NCI-H1092 (cell line): ENCODE measurements at regions not wholly inside any gene's neighbourhood (a gene's known extent, or its start where the extent isn't known, plus 50 kb on each side); places are given as distances from the start of the nearest gene placed in this dataset.
A peak's percentile ranks its signal among the peaks of the same experiment; 100 is the strongest.

Experiments used
- DNase-seq: peaks from one replicate; lab custom pipeline; 2025; lab: John Stamatoyannopoulos, UW

DNA sequence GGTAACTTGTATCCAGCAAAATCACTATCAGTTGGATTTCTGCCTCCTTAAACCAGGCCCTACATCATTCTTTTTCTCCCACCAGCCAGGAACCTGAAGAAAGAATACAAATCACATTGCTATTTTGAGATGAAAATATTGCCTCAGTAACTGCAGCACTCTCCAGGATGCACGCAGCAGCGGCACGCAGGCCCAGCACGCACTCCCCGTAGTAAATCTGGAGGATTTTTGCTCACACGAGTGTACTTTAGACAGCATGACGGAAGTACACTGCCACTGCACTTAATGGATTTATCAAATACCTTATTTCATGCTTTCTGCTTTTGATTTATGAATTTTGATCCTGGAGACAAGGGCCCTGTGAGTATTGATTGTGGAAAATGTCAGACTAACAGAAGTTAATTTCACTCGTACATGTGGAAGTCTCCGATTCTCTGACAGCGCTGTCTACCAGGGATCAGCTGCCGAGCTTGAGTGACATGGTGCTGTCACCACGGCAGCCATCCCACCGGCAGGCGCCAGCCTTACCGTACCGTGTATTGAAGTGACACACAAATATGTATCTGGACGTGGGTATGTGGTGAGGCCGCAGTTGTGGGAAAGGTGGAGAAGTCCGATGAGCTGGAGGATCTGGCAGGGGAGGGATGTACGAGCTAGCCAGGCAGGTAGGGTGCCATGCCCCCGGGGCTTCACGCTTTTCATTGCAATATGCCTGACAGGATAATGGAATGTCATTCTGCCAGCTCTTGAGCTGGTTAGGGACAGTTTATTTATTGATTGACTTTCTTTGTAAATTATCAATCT, 863.7 kb downstream of the GALR1 start:
- no peak for DNase-seq

DNA sequence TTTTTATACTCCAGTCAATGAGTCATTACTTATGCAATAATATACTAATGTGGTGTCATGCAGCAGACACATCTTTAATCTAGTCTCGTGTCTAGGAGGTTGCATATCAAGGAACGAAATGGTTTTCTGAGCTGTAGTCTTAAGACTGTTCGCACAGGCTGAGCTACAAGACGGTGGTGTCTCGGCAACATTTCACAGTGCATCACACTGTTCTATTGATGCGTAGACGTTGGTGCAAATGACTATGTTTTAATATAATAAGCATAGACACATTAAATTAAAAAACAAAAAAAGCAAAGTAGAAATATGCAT, 864.2 kb downstream of the GALR1 start:
- DNase-seq, result no peak

DNA sequence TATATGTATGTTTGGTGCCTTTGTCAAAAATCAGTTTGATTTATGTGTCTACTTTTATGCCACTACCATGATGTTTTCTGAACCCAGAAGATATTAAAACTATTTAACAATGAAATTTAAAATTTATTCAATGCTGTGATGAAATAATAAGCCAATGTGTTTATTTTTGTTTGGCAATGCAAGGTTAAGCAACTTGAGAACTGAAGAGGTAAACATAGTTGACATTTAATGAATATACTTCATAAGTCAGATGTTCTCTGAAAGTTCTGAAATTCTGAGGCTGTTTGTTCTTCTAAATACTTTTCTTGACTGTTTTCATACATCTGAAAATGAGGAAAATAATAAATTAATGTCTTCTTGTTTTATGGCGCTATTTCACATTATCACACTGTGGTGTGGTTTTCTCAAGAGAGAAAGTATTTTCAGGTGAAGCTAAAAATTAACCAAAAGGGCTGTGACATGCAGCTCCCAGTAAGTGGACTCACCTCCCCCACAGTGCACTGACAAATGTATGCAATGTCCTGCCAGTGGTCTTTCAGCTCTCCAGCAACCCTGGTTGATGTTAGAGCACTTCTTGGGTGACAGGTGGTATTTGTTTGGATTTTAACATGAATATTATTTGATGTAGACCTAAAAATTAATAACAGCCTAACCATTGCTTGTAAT, 863.6 kb upstream of the SALL3 start:
- DNase-seq, result no peak

DNA sequence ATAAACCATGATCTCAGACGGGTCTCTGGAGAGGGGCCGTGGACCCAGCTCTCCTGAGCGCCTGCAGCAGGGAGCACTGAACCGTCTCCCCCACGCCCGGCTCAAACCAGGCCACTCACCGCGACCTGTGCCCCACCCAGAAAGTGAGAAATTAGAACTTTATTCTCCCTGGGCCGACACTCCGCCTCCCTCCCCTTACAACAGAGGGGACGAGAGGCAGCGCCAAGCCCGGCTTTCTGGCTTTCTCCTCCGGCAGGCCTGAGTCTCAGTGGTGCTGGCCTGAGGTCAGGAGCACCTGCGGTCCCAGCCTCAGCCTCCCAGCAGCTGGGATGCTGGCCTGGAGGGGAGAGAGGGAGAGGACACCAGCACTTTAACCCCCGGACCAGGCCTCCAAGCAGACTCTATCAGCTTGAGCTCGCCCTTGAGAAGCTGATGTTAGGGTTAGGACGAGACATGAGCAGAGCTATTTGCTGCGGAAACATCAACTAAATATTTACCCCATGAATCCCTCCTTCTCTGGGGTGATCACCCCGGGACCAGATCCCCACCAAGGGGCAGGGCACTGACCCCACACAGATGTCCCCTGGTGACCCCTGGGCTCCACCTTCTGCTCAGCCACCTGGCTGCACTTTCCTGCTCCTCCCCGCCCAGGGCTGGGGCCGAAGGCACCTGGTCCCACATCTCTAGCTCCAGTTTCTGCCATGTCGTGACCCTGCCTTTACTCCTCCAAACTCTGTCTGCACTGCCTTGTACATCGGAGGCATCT, 856.3 kb upstream of the SALL3 start:
- no peak for DNase-seq

DNA sequence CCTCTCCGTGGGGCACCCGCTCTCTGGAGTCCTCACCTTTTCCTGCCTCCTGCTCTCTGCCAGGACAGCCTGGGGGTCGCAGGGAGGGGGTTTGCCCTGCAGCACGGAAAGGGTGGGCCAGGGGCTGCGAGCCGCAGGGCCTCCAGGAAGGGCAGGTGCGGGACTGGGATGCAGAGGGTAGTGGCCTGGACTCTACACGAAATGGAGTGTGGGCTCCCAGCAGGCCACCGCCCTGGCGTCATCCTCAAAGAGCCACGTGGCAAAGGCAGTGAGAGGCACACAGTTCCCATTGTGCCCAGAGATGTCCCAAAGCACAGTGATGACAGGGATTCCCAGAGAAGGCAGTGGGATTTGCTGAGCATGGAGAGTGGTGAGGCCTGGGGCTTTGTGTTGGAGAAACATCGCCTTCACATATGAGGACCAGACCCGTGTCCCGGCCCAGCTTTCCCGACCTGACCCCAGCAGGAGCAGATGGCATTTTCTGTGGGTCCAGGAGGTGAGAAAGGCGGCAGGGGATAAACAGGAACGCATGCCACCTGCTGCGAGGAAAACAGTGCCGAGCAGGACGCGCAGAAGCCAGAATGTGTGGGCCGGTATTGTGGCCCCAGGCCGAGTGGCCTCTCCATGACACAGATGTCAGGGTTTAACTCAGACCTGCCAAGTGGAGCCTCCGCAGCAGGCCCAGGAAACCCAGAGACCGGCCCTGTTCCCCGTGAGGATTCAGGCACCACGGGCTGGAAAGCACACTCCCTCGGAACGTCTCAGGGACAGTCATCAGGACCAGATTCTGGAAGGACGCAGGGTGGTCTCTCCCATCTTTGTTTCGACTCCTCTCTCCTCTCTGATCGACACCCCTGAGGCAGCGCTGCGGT, 855.5 kb upstream of the SALL3 start:
- DNase-seq, result no peak

DNA sequence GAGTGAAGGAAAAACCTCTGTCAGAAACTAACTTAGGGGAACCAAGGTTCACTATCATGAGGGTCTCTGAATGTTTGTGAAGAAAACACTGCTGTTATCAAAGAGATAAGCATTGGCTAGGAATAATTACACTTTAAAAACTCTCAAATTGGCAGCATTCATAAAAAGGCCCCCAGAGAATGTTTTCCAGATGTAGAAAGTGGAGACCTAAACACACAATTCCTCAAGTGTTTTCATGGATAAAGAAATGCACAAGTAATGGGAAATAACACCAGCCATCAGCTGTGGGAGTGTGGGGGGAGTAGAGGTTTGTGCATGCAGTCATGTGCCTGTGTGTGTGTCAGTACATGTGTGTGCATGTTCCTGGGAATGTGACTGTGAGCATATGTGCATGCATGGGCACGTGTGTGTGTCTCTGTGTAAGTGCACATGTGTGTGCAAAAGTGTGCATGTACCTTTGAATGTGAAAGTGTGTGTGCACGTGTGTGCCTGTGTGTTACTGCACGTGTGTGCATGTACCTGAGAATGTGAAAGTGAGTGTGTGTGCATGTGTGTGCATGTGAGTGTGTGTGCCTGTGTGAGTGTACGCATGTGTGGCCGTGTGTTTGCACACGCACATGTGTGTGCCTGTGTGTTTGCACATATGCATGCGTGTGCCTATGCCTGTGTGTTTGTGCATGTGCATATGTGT, 854.3 kb upstream of the SALL3 start:
- no peak for DNase-seq

DNA sequence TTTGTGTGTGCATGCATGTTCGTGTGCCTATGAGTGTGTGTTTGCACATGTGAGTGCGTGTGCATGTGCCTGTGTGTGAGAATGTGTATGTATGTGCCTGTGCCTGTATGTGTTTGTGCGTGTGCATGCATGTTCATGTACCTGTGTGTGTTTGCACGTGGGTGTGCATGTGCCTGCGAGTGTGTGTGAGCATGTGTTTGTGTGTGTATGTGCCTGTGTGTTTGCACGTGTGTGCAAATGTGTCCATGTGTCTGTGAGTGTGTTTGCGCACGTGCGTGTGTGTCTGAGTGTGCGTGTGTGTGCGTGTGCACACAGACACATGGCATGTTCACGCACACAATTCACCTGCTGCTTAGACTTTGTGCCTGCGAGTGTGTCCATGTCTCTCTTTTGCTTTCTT, 853.5 kb upstream of the SALL3 start:
- no peak for DNase-seq

DNA sequence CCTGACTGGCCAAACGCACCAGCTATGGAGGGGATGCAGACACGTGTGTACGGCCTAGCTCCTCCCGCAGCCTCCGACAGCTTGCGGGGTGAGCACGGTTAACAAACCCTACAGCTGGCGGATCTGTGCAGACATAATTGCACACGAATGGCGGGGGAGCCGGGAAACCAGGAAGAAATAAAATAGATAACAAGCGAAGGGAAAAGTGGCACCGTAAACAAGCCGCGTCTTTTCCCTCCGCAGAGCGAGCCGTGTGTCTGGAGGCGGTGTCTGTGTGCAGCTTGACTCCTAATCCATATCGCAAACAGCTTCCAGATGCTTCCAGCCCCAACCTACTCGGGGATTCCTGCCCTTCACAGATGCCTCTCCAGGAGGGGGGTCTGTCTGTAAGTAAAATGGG, 853.1 kb upstream of the SALL3 start:
- DNase-seq, result no peak

DNA sequence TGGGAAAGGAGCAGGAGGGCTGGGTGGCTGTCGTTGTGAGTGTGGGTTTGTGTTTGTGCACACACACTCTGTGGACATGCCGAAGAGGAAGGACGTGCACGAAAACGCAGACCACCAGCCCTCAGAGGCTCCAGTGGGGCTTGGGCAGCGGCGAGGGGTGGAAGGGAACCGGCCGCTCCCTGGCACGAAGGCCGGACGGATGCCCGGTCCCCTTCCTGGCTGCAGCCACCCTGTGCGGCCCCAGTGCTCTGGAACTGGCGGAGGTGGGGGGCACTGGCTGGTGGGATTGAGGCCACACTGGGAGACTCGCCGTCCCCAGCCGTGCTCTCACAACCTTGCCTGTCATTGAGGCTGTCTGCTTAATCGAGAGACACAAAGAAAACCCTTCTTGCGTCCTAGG, 852.6 kb upstream of the SALL3 start:
- DNase-seq, result no peak

DNA sequence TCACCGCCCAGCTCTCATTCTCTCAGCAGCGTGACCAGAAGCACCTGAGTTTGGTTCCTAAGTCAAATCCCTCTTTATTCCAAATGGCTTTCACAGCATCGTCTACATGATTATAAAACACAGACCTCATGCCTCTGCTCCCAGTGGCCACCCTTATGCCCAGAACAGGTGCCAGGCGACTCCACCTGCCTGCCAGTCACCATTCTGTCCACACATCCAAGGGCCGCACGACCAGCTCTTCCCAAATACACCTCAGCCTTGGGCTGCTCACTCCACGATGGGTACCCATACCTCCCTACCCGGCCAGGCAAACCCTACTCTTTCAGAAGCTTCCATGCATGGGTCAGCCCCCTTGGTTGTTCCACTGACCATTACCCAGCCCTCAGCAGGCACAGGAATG, 851.6 kb upstream of the SALL3 start:
- no peak for DNase-seq

DNA sequence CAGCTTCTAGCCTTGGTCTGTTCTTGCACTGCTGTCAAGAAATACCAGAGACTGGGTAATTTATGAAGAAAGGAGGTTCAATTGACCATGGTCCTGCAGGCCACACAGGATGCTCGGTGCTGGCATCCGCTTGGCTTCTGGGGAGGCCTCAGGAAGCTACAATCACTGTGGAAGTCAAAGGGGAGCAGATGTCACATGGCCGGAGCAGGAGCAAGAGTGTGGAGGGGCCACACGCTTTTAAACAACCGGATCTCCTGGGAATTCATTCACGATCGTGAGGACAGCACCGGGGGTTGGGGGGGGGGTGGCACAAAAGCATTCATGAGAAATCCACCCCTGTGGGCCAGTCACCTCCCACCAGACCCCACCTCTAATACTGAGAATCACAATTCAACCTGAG, 850.4 kb upstream of the SALL3 start:
- DNase-seq, result no peak

DNA sequence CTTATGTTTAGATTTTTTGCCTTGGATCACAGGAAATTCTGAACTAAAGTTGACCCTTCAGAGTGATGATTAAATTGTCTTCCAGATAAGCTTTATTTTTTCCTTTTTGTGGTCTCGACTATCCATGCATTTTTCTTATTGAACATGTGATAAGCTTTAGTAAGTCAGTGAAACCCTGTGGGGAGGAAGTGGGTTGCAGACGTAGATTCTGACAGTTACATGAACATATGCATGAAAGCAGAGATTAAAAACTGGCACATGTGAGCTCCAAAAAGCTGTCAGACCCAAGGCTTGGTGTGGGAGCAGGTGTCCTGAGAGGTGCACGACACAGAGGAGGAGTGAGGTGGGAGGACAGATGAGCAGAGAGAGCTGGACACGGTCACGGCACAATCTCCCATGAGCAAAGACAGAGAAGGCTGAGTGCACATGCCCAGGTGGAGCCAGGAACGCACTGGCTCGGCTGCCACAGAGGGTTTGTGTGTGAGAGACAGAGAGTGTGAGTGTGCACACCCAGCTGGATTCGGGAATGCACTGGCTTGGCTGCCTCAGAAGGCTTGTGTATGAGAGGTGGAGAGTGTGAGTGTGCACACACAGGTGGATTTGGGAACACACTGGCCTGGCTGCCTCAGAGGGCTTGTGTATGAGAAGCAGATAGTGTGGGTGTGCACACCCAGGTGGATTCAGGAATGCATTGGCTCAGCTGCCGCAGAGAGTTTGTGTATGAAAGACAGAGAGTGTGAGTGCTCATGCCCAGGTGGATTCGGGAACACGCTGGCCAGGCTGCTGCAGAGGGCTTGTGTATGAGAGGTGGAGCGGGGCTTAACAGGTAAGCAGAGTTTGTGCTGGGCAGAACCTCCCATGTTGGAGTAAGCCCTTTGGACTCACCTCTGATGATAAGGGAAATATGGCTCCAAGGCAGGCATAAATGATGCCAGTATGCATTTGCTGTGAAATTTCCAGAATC, 849.1 kb upstream of the SALL3 start:
- DNase-seq, result no peak

DNA sequence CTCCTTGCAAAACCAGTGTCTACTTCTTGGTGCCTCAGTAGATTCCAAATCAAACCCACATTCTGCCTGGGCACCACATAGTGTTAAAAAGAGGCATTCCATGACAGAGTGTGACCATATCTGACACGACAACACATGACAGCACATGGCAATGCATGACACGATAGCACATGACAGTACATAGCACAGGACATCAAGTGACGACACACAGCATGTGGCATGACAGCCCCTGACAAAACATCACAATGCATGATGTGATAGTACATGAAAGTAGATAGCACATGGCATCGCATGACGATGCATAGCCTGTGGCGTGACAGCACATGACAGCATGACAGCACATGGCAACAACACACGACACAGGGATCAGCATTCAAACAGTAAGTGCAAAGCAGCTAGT, 845.9 kb upstream of the SALL3 start:
- DNase-seq, result no peak

DNA sequence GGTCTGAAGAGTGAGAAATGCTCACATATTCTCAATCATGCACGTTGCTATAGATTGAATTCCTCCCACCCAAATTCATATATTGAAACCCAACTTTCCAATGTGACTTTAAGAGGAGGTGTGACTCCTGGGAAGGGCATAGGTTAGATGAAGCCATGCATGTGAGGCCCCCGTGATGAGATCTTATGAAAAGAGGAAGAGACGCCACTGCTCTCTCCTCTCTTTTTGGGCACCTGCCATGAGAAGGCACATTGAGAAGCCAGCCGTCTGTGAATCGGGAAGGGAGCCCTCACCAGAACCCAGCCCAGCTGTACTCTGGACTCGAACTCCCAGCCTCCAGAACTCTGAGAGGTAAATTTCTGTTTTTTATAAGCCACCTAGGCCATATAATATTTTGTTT, 842.6 kb upstream of the SALL3 start:
- no peak for DNase-seq

DNA sequence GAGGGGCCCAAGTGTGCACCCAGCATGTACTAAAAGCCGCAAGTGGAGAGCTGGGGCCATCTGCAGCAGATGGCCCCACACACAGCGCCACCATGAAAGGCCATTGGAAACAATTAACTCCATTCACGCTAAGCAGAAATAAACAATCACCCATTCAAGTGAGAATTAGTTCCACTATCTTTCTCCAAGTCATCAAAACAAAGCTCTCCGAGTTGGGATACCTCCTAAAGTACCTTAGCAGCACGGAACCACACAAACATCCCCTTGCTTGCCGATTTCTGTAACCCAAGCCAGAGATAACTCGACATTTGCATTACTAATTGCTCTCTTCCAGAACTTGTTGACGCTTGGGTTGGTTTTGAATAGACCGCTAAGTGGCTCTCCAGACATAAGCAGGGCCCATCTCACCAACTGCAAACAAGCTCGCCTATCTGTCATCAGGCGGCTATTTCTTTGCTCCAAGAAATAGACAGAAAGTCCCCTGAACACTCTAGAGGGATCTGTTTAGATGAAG, 840.6 kb upstream of the SALL3 start:
- DNase-seq, result peak; percentile 80

DNA sequence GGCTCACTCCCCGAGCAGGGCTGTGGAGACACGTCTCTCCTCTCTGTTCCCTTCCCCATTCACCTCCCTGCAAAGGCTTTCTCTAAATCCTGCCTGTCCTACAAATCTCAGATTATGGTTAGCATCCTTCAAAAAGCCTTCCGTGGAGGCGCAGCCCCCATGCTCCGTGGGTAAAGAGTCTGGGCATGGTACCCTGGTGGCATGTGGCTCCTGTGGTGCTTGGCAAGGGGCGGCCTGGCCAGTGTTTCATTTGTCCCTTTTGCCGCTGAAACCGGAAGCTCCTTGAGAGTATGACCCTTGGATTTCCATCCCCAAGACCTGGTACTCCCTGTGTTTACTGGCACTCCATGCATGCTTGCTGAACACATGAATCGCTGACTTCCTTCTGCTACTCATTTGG, 839.3 kb upstream of the SALL3 start:
- no peak for DNase-seq

DNA sequence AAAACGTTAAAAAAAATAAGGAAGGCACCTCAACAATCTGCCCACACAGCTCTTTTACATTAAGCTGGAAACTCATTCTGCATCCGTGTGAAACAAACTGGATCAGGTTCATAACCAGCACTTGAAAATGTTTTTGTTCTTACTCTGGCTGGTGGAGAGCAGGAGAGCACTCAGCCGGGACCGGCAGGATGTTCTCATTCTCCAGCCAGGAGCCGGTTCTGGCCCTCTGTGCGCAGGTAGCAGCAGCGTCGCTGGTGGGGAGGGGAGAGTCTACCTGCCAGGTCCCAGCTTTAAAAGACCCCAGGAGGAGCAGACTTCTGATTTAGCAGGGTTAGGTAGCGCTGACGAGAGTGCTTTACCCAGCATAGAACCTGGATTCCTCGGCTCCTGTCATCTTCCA, 834.9 kb upstream of the SALL3 start:
- DNase-seq, result no peak

DNA sequence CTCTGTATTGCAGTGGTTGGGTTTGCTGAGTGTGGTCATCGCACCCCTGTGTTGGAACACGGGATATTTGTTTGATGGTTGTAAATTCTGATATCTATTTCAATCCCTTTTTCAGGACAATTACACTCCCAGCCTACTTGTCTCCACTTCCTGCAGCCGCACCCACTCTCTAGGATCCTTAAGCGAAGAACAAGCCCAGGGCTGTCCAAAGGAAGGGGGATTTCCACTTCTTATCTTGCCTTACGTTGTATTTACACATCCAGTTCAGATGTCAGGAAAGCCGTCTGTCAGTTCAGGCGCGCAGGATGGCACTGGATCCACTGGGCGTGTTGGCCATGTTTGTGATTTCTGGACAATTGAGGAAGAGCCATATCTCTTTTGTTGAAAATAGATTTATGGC, 834.5 kb upstream of the SALL3 start:
- DNase-seq, result no peak

DNA sequence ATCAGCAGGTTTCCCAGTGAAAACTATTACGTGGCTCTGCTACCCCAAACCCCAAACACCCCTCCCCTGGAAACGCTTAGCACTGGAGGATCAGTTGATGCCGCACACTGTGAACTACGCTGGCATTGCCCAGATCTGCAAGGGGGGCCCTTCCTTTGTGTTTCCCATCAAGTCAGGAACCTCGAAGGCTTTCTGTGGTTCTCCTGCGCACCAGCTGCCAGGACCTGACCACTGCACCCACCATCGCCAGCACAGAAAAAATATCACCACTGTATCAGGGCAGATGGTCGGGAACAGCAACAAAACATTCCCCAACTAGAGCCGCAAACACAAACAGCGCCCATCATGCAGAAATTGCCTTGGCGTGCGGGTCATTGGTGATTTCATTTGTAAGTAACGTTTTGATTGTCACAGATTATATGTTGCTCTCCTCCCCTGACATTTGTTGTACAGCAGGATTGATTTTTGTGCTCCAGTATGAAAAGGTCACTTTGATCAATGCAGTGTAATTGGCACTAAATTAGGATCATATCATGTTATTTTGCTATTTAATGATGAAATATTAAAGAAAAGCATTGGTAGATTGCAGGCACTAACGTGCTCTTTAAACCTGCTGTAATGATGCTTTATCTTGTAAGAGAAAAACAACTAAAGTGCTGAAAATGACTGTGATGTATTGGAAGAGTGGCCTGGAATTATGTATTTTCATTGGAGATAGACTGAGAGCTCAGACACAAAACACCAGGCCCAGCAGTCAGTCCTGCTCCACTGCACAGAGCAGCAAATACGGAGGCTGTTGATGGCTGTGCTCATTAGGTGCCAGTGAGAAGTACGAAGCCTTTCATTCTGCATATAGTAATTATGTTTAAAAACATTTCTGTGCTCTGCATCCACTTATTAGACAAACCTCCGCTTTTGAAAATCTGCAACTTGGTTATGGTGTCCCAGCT, 833.2 kb upstream of the SALL3 start:
- no peak for DNase-seq
